CD4-positive, alpha-beta T cell treated with Interleukin-4 for 4 hours (primary cell): ENCODE measurements at regions not wholly inside any gene's neighbourhood (a gene's known extent, or its start where the extent isn't known, plus 50 kb on each side); places are given as distances from the start of the nearest gene placed in this dataset.
"Not testable (repeated sequence)": the region's sequence is repeated elsewhere in the genome, so short reads cannot be mapped to it uniquely, and the experiment has no call there.

Experiments used
- DNase-seq: peaks from one replicate; pipeline ENCODE4 v3.0.0-alpha.2; 2020

DNA sequence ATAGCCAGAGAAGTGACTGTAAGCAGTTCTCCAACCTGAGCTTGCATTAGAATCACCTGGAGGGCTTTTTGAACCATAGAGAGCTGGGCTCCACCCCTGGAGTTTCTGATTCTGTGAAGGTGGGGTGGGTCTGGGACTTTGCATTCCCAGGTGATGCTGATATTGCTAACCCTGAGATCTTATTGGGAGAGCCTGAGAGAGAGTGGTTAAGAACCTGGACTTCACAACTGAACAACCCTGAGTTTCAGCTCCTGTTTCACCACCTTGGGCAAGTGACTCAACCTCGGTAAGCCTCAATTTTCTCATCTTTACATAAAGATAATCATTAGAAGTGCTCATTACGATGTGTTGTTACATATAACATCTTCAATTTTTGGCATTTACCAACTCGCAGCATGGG, 498.6 kb downstream of the EBF1 start:
- no peak for DNase-seq

DNA sequence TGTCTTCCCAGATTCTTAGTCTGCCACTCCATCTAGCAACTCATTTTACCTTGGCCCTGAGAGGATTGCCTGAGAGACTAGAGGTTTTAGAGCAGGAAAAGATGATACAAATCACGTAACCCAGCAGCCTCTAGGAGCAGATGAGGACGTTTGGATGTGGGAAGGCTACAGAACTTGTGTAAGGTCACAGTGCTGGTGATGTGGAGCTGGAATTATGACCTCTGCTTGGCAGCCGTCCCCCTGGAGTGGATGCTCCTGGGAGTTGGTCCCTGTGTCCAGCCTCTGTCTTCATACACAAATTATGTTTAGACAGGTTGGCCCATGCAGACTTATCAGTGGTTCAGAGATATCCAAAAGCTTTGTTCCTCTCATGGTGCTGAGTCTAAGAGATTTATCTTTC, 499.0 kb downstream of the EBF1 start:
- no peak for DNase-seq

GRCh38 chr5:158599157-158599556, 500.6 kb downstream of the EBF1 start:
- no peak for DNase-seq

- DNase-seq = no peak
Measured at GRCh38 chr5:158594595-158595242, 505.0 kb downstream of the EBF1 start.

- no peak for DNase-seq
Measured at GRCh38 chr5:158593925-158594324, 505.8 kb downstream of the EBF1 start.

- DNase-seq = no peak
Measured at GRCh38 chr5:158591301-158591863, 508.3 kb downstream of the EBF1 start.

- no peak for DNase-seq
Measured at GRCh38 chr5:158590746-158591300, 508.9 kb downstream of the EBF1 start.

DNA sequence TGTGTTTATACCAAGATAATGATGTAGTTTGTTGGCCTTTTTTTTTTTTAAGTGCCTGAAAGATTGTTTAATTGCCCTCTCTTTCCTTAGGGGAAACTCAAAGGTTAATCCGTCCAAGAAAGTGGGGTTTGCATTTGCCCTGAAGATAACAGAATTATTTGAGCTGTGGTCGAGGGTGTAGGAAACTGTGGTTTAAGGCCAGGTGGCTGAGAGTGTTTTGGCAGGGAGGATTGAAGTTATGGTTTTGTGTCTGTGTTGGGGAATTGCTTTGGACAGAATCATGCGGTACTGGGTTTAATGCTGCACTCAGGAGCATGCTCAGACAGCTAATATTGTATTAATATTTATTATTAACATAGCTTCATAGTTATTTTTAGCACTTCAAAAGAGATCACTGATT, 509.8 kb downstream of the EBF1 start:
- DNase-seq = no peak

DNA sequence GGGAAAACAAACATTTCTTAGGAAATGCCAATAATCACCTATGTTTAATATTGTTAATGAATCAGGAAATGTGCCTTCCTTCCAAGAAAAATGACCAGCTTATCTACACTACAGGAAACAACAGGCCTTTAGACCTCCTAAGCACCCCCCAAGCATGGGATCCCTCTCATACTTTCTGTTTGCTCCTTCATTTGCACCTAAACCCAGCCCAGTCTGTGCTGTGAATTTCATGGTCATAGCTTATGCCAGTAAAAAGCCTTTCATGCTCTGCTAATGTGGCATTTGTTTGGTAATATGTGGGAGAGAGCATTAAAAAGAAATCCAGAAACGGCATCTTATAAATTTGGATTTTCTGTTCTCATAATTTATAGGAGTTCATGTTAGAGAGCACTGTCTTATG, 511.1 kb downstream of the EBF1 start:
- DNase-seq = no peak

DNA sequence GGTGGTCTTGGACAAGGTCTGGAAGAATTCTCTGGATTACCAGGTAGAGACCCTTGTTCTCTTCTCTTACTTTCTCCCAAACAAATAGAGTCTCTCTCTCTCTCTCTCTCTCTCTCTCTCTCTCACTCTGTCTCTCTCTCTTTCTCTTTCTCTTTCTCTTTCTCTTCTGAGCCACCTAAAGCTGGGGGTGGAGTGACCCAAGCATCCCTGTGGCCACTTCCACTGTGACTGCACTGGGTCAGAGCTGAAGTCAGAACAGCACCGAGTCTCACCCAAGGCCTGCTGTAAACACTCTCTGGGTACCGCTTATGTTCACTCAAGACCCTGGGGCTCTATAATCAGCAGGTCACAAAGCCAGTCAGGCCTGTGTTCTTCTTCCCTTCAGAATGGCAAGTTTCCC, 513.7 kb downstream of the EBF1 start:
- DNase-seq = no peak

GRCh38 chr5:158582669-158583068, 517.0 kb downstream of the EBF1 start:
- not testable (repeated sequence) for DNase-seq

GRCh38 chr5:158573829-158574228, 525.9 kb downstream of the EBF1 start:
- no peak for DNase-seq

- no peak for DNase-seq
Measured at GRCh38 chr5:158570502-158570901, 529.2 kb downstream of the EBF1 start.

GRCh38 chr5:158569534-158569933, 530.2 kb downstream of the EBF1 start:
- DNase-seq = no peak

- DNase-seq = no peak
Measured at GRCh38 chr5:158565017-158565789, 534.5 kb downstream of the EBF1 start.

DNA sequence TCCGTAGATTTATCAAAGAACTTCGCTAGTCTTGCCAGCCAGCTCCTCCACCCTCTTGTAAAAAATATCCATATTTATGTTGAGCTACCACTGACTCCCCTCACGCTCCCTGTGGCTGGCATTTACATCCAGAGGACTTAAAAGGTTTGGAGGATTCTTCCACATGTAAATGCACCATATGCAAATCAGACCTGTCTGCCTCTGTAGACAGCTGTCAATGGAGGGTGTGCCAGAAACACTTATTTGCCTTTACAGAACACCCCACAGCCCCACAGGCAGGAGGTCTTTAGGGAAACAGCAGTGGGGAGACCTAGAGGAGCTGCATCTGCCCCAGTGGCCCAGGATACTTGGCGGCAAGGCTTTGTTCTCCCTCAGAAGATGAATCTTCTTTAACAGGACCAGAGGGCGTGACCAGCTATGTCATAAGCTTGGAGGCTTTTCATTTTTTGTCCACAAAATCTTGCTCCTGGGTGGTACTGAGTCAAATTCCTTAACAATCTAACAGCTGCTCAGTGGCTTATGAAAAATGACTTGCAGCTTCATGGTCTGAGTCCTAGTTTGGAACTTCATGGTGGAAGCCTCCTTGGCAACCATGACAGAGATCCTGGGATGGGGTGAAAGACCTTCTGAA, 535.8 kb downstream of the EBF1 start:
- DNase-seq = no peak

- no peak for DNase-seq
Measured at GRCh38 chr5:158561562-158562190, 538.0 kb downstream of the EBF1 start.

DNA sequence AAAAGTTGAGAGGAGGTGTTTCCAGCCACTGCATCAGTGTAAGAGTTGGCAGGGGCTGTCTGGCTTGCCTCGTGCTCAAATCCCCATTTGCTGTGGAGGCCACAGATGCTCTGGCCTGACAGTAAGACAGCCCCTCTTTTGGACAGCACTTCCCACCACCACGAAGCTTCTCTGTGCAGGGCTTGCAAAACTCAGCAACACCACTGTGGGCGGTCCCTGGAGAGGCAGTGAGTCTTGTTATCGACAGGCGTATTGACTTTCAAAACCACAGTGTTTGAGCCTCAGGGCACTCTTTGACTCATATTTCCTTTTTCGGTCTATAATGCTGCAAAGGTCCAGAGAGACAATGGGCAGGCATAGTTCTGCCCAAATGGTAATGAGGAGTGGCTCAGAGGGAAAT, 539.5 kb downstream of the EBF1 start:
- DNase-seq = no peak

DNA sequence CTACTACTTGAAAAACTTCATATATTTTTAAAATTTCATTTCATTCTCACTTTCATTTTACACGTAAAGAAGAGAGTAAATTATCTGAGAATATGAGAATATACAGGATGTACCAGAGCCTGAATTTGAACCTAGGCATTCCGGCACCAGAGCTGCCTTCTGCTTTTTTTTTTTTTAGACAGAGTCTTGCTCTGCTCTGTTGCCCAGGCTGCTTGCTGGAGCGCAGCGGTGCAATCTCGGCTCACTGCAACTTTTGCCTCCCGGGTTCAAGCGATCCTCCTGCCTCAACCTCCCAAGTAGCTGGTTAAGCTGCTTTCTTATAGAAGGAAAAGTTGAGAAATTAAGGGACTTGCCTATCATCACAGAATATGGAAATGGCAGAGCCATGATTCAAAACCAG, 540.1 kb downstream of the EBF1 start:
- no peak for DNase-seq

DNA sequence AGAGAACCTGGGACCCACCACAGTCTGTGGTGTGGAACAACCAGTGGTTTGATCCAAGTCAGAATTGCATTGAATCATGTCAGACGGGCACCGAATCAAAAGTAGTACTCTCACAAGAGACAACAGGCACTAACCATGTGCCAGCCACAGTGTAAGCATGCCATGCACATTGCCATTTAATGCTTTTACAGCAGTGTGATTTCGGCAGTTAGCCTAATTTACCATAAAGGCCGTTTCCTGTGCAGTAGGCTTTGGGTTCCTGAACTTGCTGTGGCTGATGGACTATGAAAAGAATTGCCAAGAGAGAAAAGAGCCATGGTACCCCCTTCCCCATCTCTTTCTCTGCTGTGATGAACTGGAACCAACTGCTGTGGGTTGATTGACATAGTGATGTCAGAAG, 540.6 kb downstream of the EBF1 start:
- DNase-seq = no peak

DNA sequence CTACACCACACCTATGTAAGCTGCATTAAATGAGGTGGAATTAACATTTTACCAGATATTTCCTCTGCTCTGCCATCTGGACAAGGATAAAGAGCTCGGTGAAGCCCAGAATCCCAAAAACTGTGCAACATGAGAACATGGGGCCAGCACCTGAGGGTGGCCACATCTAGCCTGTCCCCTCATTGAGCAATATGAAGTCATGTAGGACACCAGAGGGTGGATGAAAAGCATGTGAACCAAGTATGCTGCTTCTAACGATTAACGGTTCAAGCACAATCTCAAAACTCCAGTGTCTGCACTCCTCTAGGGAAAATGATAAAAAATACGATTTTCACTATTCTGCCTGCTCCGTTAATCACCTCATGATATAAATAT, 545.8 kb downstream of the EBF1 start:
- DNase-seq = no peak

- no peak for DNase-seq
Measured at GRCh38 chr5:158553195-158553961, 546.3 kb downstream of the EBF1 start.
